Activated CD8-positive, alpha-beta memory T cell treated with anti-CD3 and anti-CD28 coated beads for 1 hour (primary cell): ENCODE measurements at regions not wholly inside any gene's neighbourhood (a gene's known extent, or its start where the extent isn't known, plus 50 kb on each side); places are given as distances from the start of the nearest gene placed in this dataset.
"Not testable (repeated sequence)": the region's sequence is repeated elsewhere in the genome, so short reads cannot be mapped to it uniquely, and the experiment has no call there.

Experiments used
- DNase-seq, 2 donors: peaks; one replicate each; pipeline ENCODE4 v3.0.0-alpha.2; 2020; ENCODE audit warnings: low read depth in 1 of 2; ENCODE audit errors: extremely low read depth in 1 of 2

DNA sequence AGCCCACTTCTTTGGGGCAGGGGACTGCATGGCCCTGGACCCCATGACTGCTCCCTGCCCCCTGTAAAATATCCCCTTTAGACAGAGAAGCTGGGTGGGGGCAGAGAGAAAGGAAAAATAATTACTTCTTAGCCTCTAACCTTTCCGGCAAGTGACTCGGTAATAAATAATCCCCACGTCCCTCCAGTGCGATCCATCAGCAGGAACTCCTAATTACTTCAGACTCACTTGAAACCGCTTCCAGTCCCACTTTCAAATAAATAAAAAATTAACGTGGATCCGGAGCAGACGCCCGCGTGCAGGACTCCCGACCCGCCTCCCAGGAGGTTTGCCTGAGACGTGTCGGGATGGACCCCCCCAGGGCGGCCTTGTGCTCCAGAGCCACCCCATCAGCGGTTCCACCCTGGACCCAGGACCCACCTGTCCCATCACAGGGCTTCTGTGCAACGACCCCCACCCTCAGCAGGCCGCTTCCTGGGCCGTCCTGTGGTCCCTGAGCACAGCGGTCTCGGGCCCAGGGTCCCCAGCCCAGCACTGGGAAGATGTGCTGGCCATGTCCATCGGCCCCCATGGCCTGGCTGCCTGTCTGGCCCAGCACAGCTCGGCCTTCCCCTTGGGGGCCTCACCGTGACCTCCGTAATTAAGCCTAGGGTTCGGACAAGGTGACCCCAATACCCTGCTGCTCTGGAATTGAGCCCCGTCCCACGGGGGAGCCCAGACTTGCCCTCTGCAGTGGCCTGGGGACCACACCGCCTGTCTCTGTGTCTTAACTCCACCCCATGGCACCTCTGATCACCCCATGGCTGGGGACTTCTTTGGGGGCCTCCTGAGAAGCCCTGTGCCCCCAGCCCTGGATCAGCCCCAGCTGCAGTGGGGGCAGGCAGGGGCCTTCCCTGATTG lies 108.0 kb downstream of the UNCX start:
- no peak for DNase-seq

DNA sequence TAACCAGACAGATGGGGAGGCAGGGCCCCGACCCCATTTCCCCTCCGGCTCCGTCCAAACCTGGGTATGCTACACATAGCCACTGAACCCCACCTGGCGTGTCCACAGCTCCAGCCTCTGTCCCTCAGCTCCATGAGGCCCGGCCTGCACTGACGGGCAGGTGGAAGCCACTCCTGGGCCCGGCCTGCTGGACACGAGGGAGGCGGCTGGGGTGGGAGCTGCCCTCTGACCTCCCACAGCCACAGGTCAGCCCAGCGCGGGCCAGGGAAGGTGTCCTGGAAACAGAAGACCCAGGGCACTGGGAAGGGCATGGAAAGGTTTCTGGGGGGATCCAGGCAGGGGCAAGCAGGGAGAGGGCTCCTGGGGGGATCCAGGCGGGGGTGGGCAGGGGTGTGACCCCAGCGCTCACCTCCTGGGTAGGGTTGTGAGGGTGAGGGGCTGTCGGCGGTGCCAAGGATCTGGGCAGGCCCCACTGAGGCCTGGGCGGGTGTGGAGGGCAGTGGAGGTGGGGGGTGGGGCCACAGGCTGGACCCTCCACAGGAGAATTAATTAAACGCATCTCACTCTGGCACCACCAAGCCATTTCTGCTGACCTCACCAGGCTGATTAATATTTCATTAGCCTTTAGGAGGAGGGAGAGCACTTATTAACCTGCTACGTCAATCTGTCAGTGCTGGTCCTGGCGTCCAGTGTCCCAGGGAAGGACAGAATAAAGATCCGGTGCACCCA lies 108.9 kb downstream of the UNCX start:
- no peak for DNase-seq

GRCh38 chr7:1342090-1342640 lies 109.5 kb downstream of the UNCX start:
- no peak for DNase-seq

DNA sequence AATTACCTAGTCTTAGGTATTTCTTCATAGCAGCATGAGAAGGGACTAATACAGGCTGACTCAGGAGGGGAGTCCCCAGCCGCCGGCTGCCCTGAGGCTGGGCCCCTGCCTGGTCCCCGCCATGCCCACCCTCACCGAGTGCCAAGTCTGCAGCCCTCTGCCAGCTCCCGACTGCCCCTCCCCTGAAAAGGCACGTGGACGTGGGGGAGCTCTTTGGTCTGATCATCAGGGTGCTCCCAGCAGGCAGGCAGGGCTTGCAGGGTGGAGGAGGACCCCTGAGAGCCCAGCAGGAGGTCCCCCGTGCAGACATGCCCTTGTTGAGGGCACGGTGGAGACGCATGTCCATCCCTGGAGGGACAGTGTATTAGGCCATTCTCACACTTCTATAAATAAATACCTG lies 110.9 kb downstream of the UNCX start:
- DNase-seq, result no peak

DNA sequence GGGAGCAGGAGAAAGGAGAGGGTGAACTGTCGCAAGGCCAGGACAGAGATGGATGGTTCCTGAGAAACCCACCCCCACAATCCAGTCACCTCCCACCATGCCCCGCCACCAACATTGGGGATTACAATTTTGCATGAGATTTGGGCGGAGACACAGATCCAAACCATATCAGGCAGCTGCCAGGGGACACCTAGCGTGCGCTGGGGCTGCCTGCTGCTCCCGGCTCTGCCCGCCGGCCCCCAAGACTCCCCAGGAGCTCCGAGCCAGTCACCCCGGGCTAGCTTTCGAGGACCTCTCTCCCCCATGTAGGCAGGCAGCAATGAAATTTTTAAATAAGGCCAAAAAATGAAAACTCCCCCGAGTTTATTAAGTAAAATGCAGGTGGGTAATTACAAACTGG lies 111.7 kb downstream of the UNCX start:
- no peak for DNase-seq

GRCh38 chr7:1344981-1345701 lies 112.5 kb downstream of the UNCX start:
- DNase-seq, result no peak

DNA sequence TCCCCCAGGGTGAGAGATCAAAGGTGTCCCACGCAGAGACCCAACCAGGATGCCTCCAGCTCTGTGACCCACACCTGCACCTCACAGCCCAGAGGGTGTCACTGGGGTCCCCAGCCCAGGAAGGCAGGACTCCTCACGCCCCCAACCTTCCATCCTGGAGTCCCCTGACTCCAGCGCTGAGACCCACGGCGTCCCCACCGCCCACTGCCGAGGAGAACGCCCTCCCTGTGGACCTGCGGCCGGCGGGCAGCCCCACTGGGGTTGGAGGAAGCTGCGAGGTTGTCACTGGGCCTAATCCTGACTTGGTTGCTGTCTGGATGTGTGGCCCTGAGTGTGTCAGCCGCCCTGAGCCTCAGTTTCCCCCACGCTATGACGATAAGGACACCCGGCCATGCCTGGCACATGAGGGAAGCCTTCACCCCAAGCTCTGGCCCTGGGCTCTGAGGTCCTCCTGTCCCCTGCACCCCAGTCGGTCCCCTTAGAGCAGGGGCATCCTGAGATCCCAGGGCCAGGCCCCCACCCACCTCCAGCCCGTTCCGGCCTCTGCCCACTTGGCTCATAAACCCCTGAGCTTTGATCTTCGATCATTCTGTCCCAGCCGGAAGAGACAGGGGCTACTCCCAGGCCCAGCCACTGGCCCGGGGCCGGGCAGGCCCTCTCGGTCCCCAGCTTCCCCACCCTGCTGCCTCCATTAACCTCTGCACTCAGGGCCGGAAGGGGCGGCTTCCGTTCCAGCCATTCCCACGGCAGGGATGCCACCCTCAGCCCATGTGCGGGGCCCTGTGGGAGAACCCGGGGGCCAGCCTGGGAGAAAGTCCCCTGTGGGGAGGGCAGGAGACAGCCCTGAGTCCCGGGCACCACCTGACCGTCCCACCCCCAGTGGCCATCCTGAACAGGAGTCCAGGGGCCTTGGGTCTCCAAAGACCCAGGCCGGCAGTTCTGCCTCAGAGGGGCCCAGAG lies 113.2 kb downstream of the MICALL2 start:
- no peak for DNase-seq

DNA sequence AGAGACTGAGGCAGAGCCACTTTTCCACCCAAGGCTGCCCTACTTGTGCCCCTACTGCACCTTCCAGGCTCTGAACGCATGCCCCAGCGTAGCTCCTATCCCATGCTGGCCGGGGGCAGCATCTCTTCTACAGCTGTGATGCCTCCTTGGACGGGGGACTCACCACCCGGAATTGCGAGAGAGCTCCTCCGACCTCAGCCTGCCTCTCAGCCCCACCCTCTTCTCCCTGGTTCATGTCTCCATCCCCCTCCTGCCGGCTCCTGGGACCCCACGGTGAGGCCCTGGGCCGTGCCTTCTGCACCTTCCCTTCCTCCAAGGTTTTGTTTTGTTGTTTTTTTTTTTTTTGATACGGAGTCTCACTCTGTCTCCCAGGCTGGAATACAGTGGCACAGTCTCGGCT lies 112.4 kb downstream of the MICALL2 start:
- no peak for DNase-seq

DNA sequence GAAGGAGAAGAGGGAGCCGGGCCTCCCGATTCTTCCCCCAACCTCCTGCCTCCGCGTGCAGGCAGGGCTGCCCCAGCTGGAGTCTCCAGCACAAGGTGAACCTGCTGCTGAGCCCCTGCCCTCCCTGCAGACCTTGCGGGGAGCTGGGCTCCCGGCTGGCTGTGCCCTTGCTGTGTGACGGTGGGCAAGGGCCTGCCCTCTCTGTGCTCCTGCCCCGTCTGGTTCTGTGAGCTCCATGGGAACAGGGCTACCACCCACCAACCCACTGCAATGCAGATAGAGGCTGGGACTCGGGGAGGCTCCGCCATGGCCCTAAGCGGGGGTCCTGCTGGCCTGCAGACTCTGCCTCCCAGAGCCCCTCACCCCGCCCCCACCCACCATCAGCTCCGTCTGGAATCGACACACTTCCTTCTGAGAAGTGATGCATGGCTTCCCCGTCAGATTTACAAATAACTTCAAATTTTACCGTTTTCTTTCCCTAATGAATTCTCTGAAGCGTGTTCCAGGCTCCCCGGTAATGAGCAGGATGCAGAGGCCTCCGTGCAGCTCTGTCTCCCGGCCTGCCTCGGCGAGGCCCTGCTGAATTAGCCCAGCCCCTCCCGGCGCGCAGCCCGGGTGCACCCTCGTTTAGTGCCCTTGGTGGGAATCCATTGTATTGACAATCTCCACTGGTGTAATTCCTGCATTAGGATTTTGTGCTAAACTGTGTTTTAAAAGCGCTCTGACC lies 111.0 kb downstream of the MICALL2 start:
- DNase-seq, result no peak

GRCh38 chr7:1348823-1349335 lies 110.4 kb downstream of the MICALL2 start:
- DNase-seq, result no peak

DNA sequence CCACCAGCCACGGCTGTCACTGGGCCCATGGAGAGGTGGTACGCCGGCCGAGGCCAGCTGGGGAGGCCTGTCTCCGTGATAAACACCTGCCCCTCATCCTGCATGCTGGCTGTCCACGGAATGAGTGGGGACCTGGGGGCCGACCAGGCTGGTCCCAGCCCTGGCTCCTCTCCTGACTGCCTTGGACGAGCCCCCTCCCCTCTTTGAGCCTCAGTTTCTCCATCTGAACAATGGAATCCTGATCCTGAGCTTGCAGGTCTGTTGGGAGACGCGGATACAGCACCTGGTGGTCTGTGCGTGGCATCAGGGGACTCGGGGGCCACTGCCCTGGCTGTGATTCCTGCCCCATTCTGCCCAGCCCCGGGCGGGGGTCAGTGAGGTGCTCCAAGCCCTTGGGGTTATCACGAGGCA lies 109.9 kb downstream of the MICALL2 start:
- no peak for DNase-seq

DNA sequence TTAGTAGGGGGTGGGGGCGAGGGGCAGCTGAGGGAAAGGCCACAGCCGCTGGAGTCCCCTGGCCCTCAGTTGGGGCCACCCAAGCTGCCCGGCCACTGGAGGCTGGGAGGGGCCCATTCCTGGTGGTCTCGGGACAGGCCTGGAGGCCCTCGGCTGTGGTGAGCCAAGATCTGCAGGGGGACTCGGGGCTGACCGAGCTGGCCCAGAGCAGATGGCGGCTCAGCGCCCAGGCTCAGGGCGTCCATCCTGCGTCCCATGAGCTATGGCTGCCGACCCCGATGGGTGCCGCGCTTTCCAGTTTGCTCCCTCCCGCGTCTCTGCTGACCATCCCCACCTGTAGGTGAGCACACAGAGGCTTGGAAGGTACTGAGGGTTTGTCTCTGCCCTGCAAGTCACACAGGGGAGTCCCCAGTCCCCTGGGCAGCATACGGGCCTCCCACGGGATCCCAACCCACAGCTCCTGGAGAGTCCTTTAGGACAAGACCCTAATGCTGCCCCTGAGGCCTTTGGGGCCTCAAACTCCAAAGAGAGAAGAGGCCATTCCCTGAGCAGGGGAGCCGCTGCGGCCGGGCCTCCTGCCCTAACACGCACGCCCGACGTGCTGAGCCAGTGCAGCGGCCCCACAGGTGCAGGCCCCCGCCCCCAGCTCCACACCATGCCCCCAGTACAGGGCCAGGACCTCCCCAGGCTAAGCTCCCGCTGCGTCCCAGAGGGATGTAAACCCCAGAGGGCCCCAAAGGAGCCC lies 107.2 kb downstream of the MICALL2 start:
- DNase-seq, result no peak

DNA sequence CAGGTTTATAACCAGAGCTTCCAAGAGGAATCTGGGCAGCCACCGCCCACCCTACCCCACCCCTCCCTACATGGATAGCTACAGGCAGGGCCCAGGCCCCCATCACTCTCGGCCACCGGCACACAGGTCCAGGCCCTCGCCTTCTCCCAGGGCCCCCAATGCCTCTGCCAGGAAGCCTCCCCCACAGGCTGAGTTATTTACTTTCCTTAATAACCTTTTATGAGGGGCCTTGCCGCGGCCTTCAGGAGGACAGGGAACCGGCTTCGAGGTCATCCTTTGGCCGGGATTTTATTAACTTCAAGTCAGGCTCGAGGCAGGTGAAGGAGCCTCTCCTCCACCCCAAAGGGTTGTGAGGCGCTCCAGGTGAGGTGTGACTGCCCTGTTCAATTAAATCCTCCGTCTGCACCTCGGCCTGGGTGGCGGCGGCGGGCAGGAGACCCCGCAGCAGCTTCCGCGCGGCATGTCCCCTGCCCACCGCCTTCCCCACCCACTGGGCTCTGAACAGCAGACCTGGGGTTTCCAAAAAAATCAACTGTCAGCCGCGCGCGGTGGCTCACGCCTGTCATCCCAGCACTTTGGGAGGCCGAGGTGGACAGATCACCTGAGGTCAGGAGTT lies 106.5 kb downstream of the MICALL2 start:
- no peak for DNase-seq

GRCh38 chr7:1354661-1355567 lies 104.4 kb downstream of the MICALL2 start:
- DNase-seq, result no peak

- DNase-seq, result no peak
Observed at GRCh38 chr7:1355568-1356340, 103.5 kb downstream of the MICALL2 start.

- DNase-seq, result not testable (repeated sequence)
Observed at GRCh38 chr7:1356853-1357252, 102.4 kb downstream of the MICALL2 start.
